ENCODE measurements at regions not wholly inside any gene's neighbourhood (a gene's known extent, or its start where the extent isn't known, plus 50 kb on each side); places are given as distances from the start of the nearest gene placed in this dataset.
"Not testable (repeated sequence)": the region's sequence is repeated elsewhere in the genome, so short reads cannot be mapped to it uniquely, and the experiment has no call there.

DNA sequence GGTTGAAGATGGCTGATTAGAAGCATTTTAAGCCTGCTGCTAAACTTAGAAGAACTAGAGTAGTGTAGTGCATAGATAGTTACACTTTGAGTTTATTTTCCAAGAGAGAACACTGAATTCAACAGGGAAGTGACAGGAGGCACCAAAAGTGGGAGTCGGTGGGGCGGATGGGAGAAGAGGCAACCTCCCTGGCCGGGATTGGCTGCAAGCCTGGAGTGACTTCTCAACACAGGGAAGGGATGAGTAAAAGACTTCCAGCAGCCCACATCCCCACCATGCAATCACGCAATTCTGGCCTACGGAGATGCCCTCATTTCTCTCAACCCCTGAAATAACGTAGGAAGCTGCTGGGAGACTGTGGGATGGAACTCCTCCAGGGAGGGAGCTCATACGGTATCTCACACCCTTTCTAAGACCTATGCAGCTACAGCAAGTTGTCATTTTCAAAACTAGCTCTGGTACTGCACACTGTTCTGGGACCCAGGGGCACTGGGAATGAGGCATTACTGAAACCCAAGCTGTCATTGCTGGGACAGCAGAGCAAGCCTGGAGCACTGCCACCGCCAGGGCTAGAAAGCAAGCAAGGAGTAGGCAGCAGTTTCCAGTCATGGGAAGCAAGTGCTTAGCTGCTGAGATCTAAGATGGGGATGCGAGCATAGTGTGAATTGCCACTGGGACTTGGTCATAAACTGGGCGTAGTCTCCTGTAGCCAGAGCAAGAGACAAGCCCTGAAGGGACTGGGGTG, 331.6 kb upstream of the PTGER4 start:
- TF ChIP-seq, protein P1, sequence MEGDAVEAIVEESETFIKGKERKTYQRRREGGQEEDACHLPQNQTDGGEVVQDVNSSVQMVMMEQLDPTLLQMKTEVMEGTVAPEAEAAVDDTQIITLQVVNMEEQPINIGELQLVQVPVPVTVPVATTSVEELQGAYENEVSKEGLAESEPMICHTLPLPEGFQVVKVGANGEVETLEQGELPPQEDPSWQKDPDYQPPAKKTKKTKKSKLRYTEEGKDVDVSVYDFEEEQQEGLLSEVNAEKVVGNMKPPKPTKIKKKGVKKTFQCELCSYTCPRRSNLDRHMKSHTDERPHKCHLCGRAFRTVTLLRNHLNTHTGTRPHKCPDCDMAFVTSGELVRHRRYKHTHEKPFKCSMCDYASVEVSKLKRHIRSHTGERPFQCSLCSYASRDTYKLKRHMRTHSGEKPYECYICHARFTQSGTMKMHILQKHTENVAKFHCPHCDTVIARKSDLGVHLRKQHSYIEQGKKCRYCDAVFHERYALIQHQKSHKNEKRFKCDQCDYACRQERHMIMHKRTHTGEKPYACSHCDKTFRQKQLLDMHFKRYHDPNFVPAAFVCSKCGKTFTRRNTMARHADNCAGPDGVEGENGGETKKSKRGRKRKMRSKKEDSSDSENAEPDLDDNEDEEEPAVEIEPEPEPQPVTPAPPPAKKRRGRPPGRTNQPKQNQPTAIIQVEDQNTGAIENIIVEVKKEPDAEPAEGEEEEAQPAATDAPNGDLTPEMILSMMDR (IDR thresholded peaks at IDR 0.05; ENCODE audit: low read depth, low read length), result no peak
- DNase-seq (ENCODE audit: low read depth in 2 of 2), result no peak
- no peak overlapping the region for H3K4me3 ChIP-seq (replicated peaks in 1 of 2; ENCODE audit: low read depth in 2 of 2, low read length in 2 of 2)

DNA sequence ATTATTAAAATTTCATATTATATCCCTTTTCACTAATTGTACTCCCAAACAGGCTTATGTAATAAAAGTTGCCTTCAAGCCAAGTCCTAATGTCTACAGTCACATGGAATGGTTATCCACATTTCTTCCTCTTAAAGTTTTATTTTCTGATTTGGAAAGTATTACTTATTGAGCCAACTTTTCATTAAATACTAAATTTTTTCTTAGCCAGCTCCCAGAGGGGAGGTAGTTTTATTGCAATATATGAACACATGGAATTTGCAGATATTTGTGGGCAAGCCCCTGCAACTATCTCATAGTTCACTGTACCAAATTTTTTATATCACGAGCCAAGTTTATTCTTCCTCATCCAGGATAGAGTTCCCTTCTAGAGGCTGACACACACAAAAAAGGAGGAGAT, 332.8 kb upstream of the PTGER4 start:
- TF ChIP-seq, protein P1 (IDR thresholded peaks at IDR 0.05; ENCODE audit: low read depth, low read length), result no peak
- DNase-seq (ENCODE audit: low read depth in 2 of 2), result no peak
- no peak overlapping the region for H3K4me3 ChIP-seq (replicated peaks in 1 of 2; ENCODE audit: low read depth in 2 of 2, low read length in 2 of 2)

DNA sequence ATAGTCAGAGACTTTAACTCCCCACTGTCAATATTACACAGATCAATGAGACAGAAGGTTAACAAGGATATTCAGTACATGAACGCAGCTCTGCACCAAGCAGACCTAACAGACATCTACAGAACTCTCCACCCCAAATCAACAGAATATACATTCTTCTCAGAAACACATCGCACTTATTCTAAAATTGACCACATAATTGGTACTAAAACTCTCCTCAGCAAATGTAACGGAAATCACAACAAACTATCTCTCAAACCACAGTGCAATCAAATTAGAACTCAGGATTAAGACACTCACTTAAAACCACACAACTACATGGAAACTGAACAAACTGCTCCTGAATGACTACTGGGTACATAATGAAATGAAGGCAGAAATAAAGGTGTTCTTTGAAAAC, 341.3 kb upstream of the PTGER4 start:
- DNase-seq (ENCODE audit: low read depth in 2 of 2); H3K4me3 ChIP-seq (replicated peaks in 1 of 2; ENCODE audit: low read depth in 2 of 2, low read length in 2 of 2): not testable (repeated sequence)

DNA sequence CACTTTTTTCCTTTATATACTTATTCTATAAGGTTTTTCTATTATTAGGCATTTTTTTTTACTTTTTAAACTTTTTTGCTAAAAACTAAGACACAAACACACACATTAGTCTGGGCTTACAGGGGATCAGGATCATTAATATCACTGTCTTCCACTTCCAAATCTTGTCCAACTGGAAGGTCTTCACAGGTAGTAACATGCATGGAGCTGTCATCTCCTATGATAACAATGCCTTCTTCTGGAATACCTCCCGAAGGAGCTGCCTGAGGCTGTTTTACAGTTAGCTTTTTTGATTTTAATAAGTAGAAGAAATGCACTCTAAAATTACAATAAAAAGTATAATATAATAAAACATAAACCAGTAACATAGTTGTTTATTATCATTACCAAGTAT, 345.5 kb upstream of the PTGER4 start:
- TF ChIP-seq, protein P1 (IDR thresholded peaks at IDR 0.05; ENCODE audit: low read depth, low read length), result no peak
- H3K4me3 ChIP-seq (replicated peaks in 1 of 2; ENCODE audit: low read depth in 2 of 2, low read length in 2 of 2), result no peak overlapping the region
- no peak for DNase-seq (ENCODE audit: low read depth in 2 of 2)

DNA sequence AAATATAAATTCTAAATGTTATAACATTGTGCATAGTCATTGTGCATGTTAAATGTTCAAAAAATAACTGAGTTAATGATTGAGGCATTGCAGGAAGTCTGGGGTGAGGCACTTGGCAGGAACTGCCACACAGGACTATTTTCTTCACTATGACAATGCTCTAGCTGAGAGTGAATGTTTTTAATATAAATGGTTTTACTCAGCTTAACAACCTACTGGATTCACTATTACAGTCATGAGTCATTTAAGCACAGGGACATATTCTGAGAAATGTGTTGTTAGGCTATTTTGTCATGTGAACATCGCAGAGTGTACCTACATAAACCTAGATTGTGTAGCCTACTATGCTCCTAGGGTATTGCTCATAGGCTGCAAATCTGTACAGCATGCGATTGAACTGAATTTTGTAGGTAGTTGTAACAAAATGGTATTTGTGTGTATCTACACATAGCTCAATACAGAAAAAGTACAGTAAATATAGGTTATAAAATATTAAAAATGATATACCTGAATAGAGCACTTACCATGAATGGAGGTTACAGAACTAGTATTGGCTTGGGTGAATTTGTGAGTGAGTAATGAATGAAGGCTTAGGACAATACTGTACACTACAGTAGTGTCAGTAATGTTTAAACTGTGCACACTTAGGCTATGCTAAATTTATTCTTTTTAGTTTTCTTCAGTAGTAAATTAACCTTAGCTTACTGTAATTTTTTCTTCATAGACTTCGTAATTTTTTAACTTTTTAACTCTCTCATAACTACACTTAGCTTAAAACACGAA, 346.1 kb upstream of the PTGER4 start:
- peak; percentile 20 to 83 for DNase-seq (ENCODE audit: low read depth in 2 of 2)
- no peak overlapping the region for H3K4me3 ChIP-seq (replicated peaks in 1 of 2; ENCODE audit: low read depth in 2 of 2, low read length in 2 of 2)
- TF ChIP-seq, protein P1 (IDR thresholded peaks at IDR 0.05; ENCODE audit: low read depth, low read length), result no peak

DNA sequence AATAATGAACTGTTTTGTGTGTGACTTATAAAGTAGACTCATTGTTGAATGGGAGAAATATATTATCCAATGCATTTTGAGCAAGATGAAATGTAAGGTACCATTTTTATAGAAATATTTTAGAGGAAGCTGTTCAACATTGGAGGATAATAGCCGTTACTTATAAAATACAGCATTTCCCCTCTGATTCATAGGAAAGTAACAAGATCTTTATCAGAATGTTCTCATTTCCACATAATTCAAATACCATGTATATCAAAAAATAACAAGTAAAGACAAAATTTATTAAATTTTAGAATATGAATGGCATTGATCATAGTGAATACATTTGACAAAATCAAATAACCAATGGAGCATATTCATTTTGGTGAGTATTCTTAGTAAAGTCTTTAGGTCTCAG, 346.7 kb upstream of the PTGER4 start:
- TF ChIP-seq, protein P1 (IDR thresholded peaks at IDR 0.05; ENCODE audit: low read depth, low read length), result no peak
- DNase-seq (ENCODE audit: low read depth in 2 of 2), result peak in 1 of 2 donors; percentile 41
- no peak overlapping the region for H3K4me3 ChIP-seq (replicated peaks in 1 of 2; ENCODE audit: low read depth in 2 of 2, low read length in 2 of 2)

DNA sequence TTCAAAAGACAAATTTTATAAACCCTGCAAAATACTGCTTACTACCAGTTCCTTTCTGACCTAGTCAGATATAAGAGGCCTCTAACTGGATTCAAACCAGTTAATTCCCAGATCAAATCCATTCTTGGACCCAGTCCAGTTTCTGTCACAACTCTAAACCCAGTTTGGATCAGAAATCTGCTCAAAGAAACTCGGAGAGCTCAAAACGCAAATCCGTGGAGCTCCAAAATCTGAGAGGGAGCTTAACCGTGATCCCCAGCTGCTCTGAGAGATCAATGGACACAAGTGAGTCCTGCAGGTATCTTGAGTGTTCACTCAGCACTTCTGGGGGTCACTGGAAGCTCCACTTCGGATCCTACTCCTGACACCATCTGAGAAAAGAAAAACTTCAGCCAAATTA, 348.1 kb upstream of the PTGER4 start:
- no peak for DNase-seq (ENCODE audit: low read depth in 2 of 2)
- H3K4me3 ChIP-seq (replicated peaks in 1 of 2; ENCODE audit: low read depth in 2 of 2, low read length in 2 of 2), result no peak overlapping the region
- TF ChIP-seq, protein P1 (IDR thresholded peaks at IDR 0.05; ENCODE audit: low read depth, low read length), result no peak
